ENCODE measurements at regions not wholly inside any gene's neighbourhood (a gene's known extent, or its start where the extent isn't known, plus 50 kb on each side); places are given as distances from the start of the nearest gene placed in this dataset.

GRCh38 chrX:10095698-10096432, 60.9 kb upstream of the CLCN4 start:
- no peak for TF ChIP-seq CTCF (IDR thresholded peaks at IDR 0.05; ENCODE audit: borderline replicate concordance, extremely low read depth, low read length, poor library complexity, severe bottlenecking)
- no peak for TF ChIP-seq EZH2 (IDR thresholded peaks at IDR 0.05; ENCODE audit: borderline replicate concordance, low read depth, low read length, severe bottlenecking)
